ENCODE measurements at regions not wholly inside any gene's neighbourhood (a gene's known extent, or its start where the extent isn't known, plus 50 kb on each side); places are given as distances from the start of the nearest gene placed in this dataset.
"Not testable (repeated sequence)": the region's sequence is repeated elsewhere in the genome, so short reads cannot be mapped to it uniquely, and the experiment has no call there.

DNA sequence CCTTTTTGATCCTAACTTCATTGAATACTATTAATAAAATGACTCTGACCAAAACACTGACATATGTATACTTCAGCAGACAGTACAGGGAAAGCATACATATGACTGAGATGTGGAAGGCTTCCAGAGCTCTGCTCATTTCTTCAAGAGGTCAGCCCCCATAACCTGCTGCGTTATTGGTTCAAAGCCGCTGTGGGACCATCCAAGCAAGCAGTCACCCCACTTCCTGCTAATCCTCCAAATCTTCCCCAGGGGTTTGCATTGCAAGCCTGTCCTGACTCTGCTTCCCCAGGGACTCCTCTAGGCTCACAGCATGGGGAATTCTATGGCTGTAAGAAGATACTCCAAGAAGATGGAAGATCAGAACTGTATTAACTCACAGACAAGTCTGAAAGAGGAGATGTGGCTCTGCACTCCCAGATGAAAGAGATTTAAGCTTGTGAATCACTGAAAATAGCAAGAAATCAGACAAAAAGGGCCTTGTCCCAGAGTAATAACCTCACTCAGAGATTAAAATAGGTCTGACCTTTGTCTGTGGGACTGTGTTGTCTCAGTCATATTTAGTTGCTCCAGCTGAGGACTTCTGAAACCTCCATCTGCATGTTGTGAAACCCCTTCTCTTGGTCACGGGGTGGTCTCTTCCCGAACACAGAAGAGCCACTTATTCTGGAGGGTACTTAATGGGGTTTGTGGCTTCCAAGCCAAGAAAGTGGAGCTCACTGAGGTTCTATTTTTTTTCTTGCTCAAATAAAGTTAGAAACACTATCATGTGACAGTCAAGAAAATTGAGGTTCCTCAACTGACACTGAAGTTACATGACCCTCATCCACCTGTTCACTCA is 101.5 kb upstream of the MARCKS start:
- no peak for DNase-seq

- DNase-seq: no peak
Observed at GRCh38 chr6:113756290-113756665, 100.9 kb upstream of the MARCKS start.

DNA sequence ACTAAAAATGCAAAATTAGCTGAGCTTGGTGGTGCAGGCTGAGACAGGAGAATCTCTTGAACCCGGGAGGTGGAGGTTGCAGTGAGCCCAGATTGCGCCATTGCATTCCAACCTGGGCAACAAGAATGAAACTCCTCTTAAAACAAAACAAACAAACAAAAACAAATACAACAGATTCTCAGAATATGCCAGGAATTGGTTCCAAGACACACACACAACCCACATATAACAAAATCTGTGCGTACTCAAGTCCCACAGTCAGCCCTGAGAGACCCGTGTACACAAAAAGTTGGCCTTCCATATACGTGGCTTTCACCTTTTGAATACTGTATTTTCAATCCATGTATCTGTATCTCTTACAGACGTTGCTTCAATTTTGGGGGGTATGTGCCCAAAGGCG is 98.9 kb upstream of the MARCKS start:
- DNase-seq: no peak

- DNase-seq: no peak
Observed at GRCh38 chr6:113758826-113759574, 98.1 kb upstream of the MARCKS start.

DNA sequence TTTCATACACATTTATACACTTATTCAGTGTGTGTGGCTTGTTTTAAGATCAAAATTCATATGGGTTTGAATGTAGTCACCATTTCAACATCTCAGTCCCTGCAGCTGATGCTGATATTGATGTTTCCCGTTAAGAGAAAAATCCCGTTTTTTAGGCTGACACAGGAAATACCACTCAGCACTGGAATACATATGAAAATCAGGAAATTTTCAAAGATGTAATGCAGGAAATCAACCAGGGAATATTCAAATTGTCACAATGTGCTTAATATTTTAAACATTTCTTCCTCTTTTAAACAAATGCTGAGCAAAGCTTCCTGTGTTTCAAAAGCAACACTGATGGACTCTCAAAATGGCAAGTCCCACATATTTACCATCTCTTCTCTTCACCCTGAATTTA is 94.5 kb upstream of the MARCKS start:
- no peak for DNase-seq

- no peak for DNase-seq
Observed at GRCh38 chr6:113763311-113763766, 93.8 kb upstream of the MARCKS start.

DNA sequence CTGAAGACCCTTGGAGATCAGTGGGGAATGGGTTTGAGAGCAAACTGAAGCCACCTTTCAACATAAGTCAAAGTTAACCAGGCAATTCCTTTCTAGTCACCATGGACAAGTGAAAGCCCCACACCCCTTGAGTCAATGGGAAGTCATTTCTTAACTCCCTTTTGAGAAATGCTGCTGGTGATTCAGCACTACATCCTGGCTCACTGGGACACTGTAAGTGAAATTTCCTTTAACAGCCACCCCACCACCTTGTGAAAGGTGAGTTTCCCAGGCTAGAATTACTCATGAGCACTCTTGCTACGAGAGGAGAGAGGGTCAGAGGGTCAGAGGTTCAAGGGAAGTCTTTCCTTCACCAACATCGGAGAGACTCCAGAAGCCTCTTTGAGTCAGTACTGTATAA is 93.3 kb upstream of the MARCKS start:
- DNase-seq: no peak

GRCh38 chr6:113765909-113766308 is 91.2 kb upstream of the MARCKS start:
- DNase-seq: no peak

DNA sequence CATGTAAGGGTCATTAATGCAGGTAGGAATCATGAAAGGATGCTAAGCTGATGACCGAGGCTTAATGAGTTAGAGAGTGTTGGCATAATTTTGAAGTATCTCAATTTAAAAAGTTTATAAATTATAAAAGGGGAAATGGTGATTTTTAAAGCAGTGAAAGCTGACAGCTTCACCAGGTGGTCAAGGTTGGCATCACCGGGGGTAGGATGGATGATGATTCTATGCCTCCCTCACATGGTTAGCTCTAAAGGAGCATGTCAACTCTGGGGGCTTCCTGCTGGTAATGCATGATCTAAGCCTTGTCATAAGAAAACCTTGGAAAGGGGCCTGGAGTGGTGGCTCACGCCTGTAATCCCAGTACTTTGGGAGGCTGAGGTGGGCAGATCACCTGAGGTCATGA is 89.2 kb upstream of the MARCKS start:
- no peak for DNase-seq

DNA sequence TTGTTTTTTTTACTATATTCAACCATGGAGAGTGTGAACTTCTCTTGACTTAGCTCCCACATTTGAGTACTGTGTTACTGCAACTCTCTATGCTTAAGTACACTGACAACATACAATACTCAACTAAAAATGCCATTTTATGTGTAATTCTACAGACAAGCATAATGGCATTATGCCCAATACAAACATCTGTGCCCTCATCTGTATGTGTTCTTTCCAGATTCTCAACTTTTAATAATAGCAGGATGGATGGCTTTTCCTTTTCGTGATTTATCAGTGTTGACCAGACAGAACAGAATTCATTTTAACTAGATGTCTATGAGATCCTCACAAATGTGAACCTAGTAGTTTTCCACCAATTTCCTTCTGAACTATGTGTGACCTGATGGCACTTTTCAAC is 84.2 kb upstream of the MARCKS start:
- no peak for DNase-seq

DNA sequence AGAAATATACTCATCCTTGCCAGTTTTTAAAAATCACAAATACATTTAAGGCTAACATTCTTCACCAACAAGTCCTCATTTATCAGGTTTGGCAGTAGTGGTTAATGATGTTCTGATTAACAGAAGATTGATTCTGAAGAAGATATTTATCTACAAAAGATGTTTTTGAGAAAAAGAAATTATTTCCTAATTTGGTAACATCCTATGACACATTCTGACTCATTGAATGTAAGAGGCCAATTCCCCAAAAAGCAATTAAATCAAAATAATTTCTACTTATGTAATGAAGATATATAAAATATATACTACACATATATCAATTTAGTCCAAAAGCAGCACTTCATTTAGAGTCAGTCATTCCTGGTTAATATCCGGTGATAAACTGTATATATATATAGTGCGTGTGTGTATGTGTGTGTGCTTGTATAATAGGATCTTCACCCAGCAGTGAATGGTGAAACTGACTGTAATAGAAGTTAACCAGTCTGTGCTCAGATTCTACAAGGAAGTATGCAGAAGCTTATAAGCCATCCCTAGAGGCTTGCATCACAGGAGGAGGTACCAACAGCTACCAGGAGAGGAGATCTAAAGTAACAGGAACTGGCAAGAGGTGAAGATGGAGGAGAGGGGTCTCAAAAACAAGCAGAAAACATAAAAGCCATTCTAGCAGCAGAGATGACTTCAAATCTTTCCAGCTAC is 82.9 kb upstream of the MARCKS start:
- no peak for DNase-seq

DNA sequence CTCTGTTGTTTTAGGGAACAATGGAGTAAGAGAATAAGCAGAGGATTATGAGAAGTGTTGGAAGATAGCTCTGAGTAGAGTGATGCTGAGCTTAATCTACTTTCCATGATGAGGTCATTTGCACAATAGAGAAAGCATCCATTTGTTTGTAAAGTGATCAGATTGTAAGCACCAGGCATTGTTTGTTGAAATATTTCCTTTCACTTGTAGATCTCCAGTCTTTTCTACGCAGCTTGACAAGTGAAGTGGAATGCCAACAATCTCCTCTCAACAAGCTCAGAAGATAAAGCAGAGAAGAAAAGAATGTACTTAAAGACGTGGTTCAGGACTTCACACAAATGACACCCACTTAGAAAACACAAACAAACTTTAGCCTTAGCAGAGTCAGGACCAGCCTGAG is 80.1 kb upstream of the MARCKS start:
- no peak for DNase-seq

GRCh38 chr6:113777601-113778000 is 79.5 kb upstream of the MARCKS start:
- no peak for DNase-seq

DNA sequence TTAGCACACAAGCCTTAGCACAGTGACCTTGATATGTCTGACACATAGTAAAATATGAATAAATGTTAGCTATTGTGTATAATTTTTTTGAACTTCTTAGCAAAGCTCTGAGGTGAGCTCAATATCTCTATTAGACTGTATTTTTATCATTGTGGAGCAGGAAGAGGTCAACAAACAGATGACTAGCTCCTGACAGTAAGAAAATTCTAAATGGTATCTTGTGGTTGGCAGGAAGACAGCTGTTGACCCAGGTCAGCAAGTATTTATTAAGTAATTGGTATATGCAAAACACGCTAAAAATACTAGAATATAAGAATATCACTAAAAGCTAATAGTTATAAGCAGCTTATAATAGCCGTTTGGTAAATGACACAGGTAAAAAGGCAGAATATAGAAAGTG is 77.5 kb upstream of the MARCKS start:
- no peak for DNase-seq

DNA sequence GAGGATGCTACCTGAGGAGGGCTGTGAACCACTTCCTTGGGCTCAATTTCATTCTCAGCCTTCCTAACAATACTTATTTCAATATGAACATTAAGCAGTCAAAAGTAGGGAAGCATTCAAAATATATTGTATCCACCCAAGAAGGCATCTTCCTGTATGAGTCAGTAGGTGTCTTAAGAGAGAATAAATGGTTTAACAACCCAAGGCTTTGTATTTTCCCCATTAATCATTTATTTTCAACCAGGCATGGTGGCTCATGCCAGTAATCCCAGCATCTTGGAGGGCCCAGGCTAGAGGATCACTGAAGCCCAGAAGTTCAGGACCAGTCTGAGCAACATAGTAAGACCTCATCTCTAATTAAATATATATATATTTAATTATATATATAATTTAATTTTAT is 74.5 kb upstream of the MARCKS start:
- no peak for DNase-seq

DNA sequence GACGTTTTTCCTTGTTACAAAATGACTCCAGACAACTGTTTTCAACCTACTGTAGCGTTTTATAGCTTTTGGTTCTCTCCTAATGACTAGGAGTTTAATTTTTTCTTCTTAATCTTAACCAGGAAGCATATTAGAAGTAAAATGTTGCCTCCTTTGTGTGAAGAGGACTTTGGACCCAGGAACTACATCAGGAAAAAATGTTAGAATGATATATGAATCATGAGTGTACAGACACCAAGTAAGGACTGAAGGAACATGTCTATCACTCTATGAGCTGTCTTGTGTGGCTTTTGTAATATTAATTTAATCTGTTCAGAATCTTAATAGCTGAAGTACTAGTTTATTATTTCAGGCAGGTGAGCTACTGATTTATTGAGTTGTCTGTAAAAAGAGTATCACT is 71.0 kb upstream of the MARCKS start:
- DNase-seq: no peak

DNA sequence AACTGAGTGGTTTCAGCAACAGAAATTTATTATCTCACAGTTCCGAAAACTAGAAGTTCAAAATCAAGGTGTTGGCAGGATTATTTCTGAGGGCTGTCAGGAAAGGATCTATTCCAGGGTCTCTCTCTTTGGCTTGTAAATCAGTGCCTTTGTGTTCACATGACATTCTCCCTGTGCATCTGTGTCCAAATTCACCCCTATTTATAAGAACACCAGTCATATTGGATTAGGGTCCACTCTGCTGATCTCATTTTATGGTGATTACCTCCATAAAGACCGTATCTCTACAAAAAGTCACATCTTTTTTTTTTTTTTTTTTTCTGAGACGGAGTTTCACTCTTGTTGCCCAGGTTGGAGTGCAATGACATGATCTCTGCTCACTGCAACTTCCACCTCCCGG is 68.6 kb upstream of the MARCKS start:
- no peak for DNase-seq

DNA sequence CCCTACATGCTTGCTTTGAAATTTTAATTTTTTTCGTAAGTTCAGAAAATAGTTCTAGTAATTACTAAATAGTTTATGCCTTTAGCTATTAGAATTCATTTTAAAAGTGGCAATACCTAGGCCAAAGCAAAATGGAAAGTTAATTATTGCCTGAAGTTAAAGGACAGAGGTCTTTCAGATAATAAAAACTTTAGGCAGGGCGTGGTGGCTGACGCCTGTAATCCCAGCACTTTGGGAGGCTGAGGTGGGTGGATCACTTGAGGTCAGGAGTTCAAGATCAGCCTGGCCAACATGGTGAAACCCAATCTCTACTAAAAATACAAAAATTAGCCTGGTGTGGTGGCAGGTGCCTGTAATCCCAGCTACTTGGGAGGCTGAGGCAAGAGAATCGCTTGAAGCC is 65.9 kb upstream of the MARCKS start:
- not testable (repeated sequence) for DNase-seq

DNA sequence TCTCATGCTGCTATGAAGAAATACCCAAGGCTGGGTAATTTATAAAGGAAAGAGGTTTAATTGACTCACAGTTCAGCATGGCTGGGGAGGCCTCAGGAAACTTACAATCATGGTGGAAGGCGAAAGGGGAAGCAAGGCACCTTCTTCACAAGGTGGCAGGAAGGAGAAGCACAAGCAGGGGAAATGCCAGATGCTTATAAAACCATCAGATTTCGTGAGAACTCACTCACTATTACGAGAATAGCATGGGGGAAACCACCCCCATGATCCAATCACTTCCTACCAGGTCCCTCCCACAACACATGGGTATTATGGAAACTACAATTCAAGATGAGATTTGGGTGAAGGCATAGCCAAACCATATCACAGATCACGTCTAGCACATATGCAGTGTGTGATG is 61.8 kb upstream of the MARCKS start:
- DNase-seq: not testable (repeated sequence)

DNA sequence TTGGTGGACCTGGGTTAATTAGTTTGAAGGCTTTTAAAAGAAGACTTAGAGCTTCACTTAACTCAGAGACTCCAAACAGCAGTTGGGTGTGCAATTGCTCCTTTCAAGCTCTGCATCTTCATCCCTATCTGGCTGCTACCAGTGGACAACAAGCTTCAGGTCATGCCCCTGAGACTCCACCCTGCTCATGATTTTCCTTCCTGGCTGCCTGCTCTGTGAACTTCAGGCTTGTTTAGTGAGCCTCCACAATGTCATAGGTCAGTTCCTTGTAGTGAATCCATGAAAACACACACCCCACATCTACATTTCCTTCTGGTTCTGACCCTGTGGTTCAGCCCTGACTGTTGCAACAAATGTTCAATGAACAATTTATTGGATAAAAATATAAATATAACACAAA is 61.1 kb upstream of the MARCKS start:
- DNase-seq: no peak

GRCh38 chr6:113802779-113803178 is 54.4 kb upstream of the MARCKS start:
- no peak for DNase-seq

DNA sequence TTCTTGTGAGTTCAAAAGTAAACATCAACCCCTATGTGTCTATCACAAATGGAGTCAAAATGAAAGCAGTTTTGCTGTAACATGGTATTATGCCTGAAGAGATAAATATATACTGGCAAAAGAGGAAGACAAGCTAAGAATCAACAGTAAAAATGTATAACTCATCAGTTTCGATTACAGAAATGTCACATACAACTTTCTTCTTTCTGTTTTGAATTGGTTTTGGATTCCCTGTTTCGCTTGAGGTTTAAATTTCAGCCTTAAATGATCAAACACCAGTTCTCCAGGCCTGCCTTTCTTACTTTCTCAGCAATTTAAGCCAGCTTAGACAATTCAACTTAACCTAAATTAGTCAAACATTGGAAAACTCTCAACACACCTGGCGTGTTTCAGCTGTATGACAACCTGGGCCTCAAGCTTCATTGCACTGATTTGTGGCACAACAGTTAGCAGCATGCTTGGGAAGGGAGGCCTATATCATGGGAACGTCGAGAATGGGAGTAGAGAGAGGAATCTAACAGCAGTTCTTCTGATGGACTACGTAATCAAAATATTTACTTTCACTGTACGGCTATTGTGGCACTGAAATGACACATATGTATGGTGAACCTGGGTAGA is 51.9 kb upstream of the MARCKS start:
- DNase-seq: no peak

DNA sequence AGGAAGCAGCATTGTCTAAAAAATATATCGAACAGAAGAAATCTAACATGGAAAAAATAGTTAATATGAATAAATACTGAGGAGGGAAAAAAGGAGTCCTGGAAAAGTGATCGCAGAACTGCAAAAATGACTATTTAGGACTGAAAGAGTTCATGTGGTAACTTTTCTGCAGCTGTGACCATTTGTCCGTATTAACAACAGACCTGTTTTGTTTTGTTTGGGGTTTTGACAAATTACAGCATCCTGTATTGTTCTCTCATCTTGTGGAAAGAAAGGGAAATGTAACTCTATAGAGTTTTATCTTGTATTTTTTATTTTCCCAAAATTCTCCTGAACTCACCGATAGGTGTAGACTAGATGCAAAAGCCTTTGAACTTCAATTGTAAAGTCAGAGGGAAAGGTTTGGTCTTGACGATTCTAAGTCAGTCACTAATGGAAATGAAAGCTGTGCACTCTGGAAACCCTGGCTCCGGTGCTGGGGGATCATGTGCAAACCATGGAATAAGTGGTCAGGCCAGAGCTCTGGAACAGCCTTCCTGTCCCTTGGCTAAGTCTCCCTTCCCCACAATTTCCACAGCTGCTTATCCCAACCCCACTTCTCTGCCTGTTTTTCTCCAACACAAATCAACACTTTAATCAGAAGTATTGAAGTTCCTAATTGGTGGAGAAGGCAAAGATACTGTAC is 51.2 kb upstream of the MARCKS start:
- DNase-seq: no peak

Measured in CD4-positive, alpha-beta T cell treated with Interleukin-10 for 1 hour (primary cell).